WTC11 (cell line): ENCODE measurements at regions not wholly inside any gene's neighbourhood (a gene's known extent, or its start where the extent isn't known, plus 50 kb on each side); places are given as distances from the start of the nearest gene placed in this dataset.

Experiments used
- ETV6 ChIP-seq: sonication (generic); formaldehyde crosslinking; IDR thresholded peaks from 2 replicates; pipeline ENCODE4 v1.8.1; 2022; ENCODE audit warnings: mild to moderate bottlenecking, missing genetic modification reagents
- TF ChIP-seq, protein P1 (sequence below): fragments of 200-600 bp; IDR thresholded peaks from 2 replicates; pipeline ENCODE4 v1.8.0; 2022; ENCODE audit warnings: antibody characterized with exemption

DNA sequence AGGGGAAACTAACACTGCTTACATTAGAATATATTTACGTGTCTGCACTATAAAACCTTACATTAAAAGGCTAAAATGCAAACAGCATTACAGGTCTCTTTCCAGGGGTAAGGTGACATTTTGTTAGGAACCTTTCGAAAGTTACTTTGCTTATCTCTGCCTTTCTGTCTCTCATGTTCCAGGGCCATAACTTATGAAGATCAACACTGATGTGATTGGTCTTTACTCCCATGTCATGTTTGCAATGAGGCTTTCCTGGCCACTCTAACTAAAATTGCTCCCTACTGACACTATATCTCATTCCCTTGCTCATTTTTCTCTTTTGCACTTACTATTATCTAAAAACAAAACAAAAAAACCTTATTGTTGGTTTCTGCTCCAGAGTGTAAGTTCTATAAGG, 119.0 kb downstream of the JRKL start:
- TF ChIP-seq, protein P1, sequence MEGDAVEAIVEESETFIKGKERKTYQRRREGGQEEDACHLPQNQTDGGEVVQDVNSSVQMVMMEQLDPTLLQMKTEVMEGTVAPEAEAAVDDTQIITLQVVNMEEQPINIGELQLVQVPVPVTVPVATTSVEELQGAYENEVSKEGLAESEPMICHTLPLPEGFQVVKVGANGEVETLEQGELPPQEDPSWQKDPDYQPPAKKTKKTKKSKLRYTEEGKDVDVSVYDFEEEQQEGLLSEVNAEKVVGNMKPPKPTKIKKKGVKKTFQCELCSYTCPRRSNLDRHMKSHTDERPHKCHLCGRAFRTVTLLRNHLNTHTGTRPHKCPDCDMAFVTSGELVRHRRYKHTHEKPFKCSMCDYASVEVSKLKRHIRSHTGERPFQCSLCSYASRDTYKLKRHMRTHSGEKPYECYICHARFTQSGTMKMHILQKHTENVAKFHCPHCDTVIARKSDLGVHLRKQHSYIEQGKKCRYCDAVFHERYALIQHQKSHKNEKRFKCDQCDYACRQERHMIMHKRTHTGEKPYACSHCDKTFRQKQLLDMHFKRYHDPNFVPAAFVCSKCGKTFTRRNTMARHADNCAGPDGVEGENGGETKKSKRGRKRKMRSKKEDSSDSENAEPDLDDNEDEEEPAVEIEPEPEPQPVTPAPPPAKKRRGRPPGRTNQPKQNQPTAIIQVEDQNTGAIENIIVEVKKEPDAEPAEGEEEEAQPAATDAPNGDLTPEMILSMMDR, result no peak
- no peak for TF ChIP-seq ETV6 (CRISPR knock-in tag)
